ENCODE measurements at regions not wholly inside any gene's neighbourhood (a gene's known extent, or its start where the extent isn't known, plus 50 kb on each side); places are given as distances from the start of the nearest gene placed in this dataset.

DNA sequence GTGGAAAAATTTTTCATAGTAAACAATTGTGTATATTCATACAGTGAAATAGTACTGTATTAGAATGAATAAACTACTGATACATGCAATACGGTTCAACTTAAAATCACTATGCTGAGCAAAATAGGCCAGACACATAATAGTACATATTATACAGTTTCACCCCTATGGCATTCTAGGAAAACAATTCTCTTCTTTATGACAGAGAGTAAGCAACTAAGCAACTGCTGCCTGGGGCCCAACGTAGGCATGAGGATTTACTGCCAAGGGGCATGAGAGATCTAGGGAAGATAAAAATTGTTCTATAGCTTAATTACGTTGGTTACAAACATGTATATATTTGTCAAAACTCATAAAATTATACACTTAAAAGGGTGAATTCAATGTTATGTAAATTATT, 180.2 kb downstream of the DRD1 start:
- no peak for TF ChIP-seq CTCF (IDR thresholded peaks at IDR 0.05)
- TF ChIP-seq POLR2A (IDR thresholded peaks at IDR 0.05): no peak

All from lower leg skin (tissue), 3 donors.